ENCODE measurements at regions not wholly inside any gene's neighbourhood (a gene's known extent, or its start where the extent isn't known, plus 50 kb on each side); places are given as distances from the start of the nearest gene placed in this dataset.

DNA sequence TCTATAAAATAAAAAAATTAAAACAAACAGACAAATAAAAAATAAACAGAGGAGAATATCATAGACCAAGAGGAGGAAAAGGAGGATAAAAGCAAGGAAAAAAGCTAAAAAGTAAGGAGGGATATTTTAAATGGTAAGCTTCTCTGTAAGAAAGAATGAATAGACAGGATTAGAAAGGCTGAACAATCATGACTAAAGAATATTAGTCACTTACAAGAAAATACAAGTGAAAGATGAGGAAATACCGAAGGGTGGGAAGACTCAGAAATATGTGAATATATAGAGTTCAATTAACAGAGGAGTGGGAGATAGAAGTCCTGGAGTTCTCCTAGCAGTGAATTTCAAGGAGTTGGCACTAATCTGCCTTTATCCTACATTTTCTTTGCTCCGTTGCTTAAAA is 162.6 kb downstream of the RTL3 start:
- Histone ChIP-seq H3K9me3 (no peaks in the 10 kb centered on the region), H3K27ac (no peak overlapping the region), H3K4me3 (no peak overlapping the region), H3K27me3 (peaks cover 0 to 9% of the 10 kb centered on the region in 2 donors), H3K36me3 (no peaks in the 10 kb centered on the region), H3K4me1 (no peaks in the 10 kb centered on the region)
- DNase-seq (ENCODE audit: low spot score in 2 of 2), result no peak
- TF ChIP-seq EP300 (IDR thresholded peaks at IDR 0.05), result no peak
- no peak for TF ChIP-seq POLR2A (IDR thresholded peaks at IDR 0.05)
- TF ChIP-seq, protein P1, sequence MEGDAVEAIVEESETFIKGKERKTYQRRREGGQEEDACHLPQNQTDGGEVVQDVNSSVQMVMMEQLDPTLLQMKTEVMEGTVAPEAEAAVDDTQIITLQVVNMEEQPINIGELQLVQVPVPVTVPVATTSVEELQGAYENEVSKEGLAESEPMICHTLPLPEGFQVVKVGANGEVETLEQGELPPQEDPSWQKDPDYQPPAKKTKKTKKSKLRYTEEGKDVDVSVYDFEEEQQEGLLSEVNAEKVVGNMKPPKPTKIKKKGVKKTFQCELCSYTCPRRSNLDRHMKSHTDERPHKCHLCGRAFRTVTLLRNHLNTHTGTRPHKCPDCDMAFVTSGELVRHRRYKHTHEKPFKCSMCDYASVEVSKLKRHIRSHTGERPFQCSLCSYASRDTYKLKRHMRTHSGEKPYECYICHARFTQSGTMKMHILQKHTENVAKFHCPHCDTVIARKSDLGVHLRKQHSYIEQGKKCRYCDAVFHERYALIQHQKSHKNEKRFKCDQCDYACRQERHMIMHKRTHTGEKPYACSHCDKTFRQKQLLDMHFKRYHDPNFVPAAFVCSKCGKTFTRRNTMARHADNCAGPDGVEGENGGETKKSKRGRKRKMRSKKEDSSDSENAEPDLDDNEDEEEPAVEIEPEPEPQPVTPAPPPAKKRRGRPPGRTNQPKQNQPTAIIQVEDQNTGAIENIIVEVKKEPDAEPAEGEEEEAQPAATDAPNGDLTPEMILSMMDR (IDR thresholded peaks at IDR 0.05), result no peak
- WGBS, 2 donors, result 90 to 100% methylated on average over 2 of the region's 2 CpGs

DNA sequence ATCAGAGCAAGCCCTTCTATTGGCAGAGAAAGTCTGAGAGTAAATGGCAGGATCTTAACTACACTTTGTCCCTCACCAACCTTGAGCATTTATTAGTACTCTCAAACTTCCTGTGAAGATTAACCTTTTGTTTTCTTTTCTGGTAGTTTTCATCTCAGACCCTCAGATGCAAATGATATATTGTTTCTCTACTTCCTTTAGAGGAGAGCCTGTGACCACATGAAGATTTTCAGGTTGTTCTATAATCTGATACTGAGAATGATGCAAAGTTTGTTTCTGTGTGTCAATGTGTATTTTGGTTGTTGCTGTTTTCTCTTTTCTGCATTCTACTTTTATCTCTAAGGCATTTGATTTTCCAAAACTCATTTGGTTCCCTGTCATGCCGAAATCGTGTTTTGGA is 165.8 kb upstream of the CYSLTR1 start:
- Histone ChIP-seq H3K27me3 (peaks cover 0 to 5% of the 10 kb centered on the region in 2 donors), H3K4me1 (no peaks in the 10 kb centered on the region), H3K9me3 (peaks cover 0 to 4% (median 0%) of the 10 kb centered on the region in 4 donors), H3K36me3 (no peaks in the 10 kb centered on the region), H3K27ac (no peak overlapping the region), H3K4me3 (no peak overlapping the region)
- 49 to 81% methylated on average over 2 of the region's 2 CpGs for WGBS, 2 donors
- TF ChIP-seq EP300 (IDR thresholded peaks at IDR 0.05), result no peak
- TF ChIP-seq, protein P1 (IDR thresholded peaks at IDR 0.05), result no peak
- TF ChIP-seq POLR2A (IDR thresholded peaks at IDR 0.05), result no peak
- no peak for DNase-seq (ENCODE audit: low spot score in 2 of 2)

DNA sequence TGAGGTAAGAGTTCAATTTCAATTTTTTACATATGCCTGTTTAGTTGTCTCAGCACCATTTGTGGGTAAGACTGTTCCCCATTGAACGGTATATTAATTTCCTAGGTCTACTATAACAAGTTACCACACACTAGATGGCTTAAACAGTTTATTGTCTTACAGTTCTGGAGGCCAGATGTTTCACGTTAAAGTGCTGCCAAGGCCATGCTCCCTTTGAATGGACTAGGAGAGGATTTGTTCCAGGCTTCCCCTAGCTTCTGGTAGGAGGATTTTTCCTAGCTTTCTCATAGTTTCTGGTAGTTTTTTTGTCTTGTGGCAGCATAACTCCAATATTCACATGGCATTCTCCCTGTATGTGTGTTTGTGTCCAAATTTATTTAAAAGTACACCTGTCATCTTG is 149.3 kb upstream of the CYSLTR1 start:
- H3K4me3 ChIP-seq, result no peak overlapping the region
- TF ChIP-seq POLR2A (IDR thresholded peaks at IDR 0.05) (no peak), EP300 (IDR thresholded peaks at IDR 0.05) (no peak)
- TF ChIP-seq, protein P1 (IDR thresholded peaks at IDR 0.05), result no peak
- 19 to 36% methylated on average over 2 of the region's 2 CpGs for WGBS, 2 donors

DNA sequence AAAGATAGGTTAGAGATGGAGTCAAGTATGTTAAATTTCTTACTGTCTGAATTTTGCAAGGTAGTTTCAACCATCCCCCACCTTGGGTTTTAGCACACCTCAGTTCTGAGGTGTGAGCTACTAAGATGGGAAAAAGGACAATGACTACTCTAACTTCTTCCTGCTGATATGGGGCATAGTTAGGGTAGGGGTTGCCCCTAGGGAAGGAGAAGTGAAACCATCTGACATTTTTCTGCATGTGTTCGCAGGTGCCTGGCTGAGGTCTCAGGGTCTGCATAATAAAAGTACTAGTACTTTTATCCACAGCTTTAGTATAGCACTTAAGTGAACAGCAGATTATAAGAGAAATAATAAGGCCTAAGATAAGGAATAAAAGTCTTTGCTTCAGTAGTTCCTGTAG is 129.5 kb upstream of the CYSLTR1 start:
- Histone ChIP-seq H3K27ac (no peak overlapping the region), H3K4me1 (no peaks in the 10 kb centered on the region), H3K27me3 (no peaks in the 10 kb centered on the region), H3K9me3 (no peaks in the 10 kb centered on the region), H3K4me3 (no peak overlapping the region), H3K36me3 (no peaks in the 10 kb centered on the region)
- whole genome bisulfite sequencing, 2 donors, result 50 to 63% methylated on average over 1 of the region's 1 CpG
- DNase-seq (ENCODE audit: low spot score in 2 of 2), result no peak
- TF ChIP-seq, protein P1 (IDR thresholded peaks at IDR 0.05), result no peak
- TF ChIP-seq POLR2A (IDR thresholded peaks at IDR 0.05) (no peak), EP300 (IDR thresholded peaks at IDR 0.05) (no peak)

More for the DNA sequence above, 149.3 kb upstream of the CYSLTR1 start:
- no peaks in the 10 kb centered on the region for H3K27me3 ChIP-seq
- no peak overlapping the region for H3K27ac ChIP-seq
- no peaks in the 10 kb centered on the region for H3K9me3 ChIP-seq
- no peak for DNase-seq (ENCODE audit: low spot score in 2 of 2)
- H3K36me3 ChIP-seq, result no peaks in the 10 kb centered on the region
- no peaks in the 10 kb centered on the region for H3K4me1 ChIP-seq

DNA sequence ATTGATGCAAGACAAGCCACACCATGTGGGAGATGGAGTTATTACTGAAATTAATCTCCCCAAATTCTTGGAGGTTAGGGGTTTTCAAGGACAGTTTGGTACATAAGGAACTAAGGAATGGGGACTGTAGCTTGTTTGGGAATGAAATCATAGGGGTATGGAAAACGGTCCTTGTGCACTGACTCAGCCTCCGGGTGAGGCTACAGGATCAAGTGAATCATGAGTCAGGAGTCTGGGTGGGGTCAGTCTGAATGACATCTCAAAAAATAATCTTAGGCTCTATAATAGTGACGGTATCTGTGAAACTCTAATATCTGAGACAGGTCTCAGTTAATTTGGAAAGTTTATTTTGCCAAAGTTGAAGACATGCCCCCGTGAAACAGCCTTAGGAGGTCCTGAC is 128.5 kb upstream of the CYSLTR1 start:
- DNase-seq (ENCODE audit: low spot score in 2 of 2), result no peak
- no peaks in the 10 kb centered on the region for H3K4me1 ChIP-seq
- 57 to 76% methylated on average over 4 of the region's 4 CpGs for WGBS, 2 donors
- no peak overlapping the region for H3K4me3 ChIP-seq
- no peak overlapping the region for H3K27ac ChIP-seq
- no peaks in the 10 kb centered on the region for H3K27me3 ChIP-seq
- no peaks in the 10 kb centered on the region for H3K36me3 ChIP-seq
- H3K9me3 ChIP-seq, result no peaks in the 10 kb centered on the region
- TF ChIP-seq, protein P1 (IDR thresholded peaks at IDR 0.05), result no peak
- TF ChIP-seq POLR2A (IDR thresholded peaks at IDR 0.05) (no peak), EP300 (IDR thresholded peaks at IDR 0.05) (no peak)
